Inflammatory macrophage treated with lipopolysaccharide for 4 hours (primary cell): ENCODE measurements at regions not wholly inside any gene's neighbourhood (a gene's known extent, or its start where the extent isn't known, plus 50 kb on each side); places are given as distances from the start of the nearest gene placed in this dataset.

ENCODE experiments used
- DNase-seq: peaks from one replicate; pipeline ENCODE4 v3.0.0-alpha.2; 2020

DNA sequence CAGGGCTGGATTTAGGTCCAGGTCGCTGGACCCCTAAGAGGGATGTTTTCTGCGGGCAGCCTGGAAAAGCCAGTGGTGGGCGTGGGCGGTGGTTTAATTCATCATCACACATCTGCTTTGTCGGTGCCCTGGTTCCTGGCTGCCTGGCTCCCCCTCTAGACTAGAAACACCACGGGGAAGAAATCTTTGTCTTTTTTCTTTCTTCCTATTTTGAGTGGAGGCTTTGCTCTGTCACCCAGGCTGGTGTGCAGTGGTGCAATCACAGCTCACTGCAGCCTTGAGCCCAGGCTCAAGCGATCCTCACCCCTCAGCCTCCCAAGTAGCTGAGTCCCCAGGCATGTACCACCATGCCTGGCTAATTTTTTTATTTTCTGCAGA is 86.6 kb upstream of the LINC01488 start:
- peak; percentile 44 for DNase-seq

DNA sequence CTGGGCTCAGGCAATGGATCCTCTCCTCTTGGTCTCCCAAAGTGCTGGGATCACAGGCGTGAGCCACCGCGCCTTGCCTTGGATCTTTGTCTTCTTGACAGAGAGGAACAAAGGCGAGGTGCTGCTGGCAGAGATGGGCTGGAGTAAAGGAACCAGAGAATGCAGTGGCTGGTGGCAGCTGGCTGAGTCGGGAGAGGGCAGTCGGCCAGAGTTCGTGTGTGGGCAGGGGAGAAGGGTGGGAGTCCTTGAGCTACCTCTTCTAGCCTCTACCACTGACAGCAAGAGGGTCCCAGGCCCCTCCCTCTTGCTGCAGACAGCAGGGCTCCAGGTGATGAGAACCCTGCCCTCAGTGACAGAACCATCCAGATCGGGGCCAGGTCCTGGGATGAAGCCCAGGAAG is 86.2 kb upstream of the LINC01488 start:
- DNase-seq, result no peak

DNA sequence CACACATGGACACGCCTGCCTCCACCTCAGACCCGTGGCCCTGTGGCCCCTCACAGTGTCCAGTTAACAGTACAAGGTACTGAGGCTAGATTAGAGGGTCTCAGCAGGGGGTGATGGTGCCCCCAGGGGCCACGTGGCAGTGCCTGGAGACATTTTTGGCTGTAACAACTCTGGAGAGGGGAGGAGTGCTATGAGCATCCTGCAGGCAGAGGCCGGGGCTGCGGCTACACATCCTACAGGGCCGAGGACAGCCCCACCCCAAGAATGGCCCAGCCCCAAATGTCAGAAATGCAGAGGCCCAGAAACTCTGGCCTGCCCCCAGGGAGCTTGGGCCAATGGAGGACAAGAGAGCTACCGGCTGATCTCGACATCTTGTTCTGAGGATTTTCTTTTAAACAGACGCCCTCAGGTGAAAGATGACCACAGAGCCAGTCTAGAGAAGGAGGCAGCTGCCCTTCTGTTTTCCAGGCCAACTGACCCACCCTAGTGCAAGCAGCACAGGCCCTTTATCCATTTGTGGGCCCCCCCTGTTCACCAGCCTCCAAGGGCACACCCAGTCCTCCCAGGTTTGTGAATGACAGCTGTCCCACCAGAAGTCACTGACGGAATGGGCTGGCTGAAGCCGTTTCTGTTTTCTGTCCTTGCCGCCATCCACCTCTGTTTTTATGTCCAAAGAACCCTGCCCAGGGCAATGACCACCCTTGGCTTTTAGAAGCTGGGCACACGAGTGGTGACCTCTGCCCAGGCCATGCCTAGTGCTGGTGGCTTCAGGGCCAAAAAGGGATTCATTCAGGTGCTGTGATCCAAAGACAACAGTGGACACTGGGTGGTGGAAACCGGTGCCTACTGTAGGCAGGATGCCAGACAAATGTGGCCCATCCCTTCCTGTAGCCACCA is 85.2 kb upstream of the LINC01488 start:
- DNase-seq, result no peak

DNA sequence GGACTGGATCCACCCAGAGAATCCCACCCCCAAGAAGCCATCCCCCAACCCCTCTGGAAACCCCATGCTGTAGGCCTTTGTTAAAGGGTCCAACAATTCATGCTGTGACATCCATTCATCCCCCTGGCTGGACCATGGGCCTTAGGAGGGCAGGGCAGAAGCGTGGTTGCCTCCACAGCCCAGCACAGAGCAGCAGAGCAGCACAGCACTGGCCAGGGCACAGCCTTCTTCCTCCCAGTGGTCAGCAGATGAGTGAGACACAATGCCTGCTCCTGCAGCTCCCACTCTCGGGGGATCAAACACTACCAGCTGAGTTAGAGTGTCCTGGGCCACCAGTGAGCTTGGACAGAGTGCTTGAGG is 84.5 kb upstream of the LINC01488 start:
- DNase-seq, result no peak

DNA sequence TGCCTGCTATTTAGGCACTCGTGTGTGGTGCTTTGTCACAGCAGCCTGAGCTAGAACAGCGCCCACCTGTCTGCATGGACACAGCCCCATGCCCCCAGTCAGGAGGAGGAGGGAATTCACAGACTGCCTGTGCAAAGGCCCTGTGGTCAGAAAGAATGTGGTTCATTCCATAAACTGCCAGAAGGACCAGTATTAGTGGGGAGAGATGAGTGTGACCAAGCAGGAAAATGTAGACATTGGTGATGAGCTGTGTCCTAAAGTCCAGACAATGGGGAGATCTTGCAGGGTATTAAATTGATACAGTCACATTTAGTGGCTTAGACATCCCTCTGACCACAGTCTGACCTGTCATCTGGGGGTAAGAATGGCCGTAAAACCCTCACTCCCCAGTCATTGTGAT is 83.7 kb upstream of the LINC01488 start:
- no peak for DNase-seq

DNA sequence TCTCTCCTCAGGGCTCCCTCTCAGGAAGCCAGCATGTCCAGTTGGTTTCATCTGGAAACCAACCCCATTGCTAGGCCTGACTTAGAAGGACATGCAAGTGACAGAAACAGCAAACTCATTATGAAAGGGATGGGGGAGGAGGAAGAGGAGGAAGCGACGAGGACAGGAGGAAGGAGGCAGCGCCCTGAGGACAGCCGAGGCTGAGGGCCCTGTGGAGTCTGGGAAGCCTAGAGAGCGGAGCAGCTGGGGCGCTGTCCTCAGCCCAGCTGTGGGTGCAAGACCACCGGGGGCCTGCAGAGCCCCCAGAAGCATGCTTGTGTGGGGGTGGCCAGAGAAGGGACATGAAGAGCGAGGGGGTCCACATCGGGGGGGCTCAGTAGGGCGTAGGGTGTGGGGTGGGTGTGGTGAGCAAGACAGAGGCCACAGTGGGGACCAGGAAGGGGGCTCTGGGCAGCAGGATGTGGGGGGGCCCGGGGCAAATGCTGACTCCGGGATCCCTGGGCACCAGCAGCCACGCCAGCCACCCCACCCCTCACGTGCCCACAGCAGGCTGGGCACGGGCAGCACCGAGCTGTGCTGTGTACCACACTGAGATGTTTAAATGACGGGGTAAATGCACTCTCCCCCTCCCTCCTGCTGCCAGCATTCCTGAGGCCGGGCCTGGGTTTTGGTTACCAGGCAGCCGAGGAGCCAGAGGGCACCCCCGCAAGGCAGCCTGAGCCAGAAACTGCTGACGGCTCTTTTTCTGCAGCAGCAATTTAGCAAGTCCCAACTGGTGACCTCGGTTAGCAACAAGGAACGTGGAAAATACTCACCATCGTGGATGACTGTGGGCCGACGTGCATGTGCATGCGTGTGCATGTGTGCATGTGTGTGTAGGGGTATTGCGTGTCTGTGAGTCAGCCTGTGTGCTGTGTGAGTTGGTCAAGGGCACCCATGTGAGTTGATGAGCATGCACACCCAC is 82.7 kb upstream of the LINC01488 start:
- no peak for DNase-seq

DNA sequence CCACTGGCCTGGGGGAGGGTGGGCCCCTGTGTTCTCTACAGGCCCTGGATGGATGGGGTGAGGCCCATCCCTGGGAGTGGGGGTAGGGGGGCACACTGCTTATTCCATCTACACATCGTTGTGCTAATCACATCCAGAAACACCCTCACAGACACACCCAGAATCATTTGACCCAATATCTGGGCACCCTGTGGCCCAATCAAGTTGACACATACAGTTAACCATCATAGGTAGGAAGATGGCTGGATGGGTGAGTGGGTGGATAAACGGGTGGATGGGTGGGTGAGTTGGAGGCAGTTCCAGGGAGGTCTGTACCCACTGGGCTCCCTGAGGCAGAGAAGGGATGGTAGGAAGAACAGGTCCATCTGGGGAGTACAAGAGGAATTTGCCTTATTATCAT is 81.3 kb upstream of the LINC01488 start:
- DNase-seq, result no peak

DNA sequence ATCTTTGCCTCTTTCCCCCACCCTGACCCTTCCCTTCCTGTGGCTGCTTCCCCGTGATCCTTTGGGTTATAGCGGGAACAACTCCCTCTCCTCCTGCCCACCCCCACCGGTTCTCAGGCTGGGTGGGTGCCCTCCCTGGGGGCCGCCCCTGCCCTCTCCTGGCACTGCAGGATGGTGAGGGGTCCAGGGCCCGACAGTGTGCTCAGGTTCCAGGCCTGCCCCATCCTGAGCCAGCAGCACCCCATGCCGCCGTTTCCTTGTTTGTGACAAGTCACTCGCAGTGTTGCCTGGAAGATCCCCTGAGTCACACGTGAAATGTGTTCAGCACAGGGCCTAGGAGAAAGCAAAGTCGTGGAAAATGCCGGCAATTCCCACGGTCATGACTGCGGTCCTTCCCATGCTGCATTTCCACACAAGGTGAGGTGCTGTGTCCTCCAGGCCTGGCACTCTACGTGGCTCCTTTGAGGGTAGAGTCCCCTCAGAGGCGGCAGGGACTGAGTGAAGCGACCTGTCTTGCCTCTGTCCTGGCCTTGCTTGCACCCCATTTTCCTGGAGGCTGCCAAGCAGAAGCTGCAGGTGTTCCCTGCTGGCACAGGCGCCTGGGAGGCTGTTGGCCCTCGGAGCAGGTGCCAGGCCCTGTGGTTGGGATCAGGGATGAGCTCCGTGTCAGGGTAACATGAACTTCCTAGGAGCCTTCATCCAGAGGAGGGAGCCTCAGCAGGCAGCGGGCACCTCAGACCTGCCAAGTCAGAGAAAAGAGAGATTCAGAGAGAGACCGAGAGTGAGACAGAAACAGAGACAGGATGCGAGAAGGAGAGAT is 80.5 kb upstream of the LINC01488 start:
- no peak for DNase-seq

DNA sequence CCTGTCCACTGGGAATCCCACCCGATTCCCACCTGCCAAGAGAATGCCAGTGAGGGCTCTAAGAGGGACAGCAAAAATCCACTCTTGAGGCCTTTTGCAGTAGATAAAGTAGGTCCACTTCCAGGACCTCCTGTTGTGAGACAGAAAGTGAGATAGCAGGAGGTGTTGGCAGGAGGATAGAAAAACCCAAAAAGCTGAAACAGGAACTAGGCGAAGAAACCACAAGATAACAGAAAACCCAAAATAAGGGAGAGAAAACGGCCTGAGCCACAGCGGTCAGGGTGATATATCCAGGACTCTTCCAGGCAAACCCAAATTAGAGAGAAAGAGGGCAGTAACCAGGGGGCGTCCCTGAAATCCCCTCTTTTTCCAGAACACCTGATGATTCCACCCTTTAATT is 79.7 kb upstream of the LINC01488 start:
- DNase-seq, result no peak

DNA sequence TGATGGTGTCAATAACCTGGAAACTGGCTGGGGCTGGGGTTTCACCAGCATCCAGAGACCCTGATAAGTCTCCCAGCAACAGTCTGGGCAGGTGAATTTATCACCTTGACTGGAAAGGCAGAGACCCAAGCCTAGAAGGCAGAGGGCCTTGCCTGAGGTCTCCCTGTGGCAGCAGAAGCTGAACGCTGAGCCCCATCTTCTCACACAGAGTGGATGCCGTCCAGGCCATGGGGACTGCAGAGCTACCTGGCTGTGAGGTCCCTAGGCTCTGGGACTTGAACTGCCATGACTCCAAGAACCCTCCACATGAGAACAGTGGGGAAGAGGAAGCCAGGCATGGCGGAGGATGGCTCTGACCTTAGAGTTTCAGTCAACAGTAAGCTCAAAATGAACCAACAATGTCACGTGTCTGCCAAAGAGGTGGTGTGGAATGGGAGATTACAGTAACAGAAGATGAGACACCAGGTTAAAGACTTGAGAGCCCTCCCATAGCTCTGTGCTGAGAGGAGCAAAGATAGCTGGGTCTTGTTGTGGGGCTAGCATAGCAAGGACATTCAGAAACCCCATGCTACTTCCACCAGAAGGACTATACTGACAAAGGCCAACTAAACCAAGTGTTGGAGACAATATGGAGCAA is 79.1 kb upstream of the LINC01488 start:
- peak; percentile 65 for DNase-seq

DNA sequence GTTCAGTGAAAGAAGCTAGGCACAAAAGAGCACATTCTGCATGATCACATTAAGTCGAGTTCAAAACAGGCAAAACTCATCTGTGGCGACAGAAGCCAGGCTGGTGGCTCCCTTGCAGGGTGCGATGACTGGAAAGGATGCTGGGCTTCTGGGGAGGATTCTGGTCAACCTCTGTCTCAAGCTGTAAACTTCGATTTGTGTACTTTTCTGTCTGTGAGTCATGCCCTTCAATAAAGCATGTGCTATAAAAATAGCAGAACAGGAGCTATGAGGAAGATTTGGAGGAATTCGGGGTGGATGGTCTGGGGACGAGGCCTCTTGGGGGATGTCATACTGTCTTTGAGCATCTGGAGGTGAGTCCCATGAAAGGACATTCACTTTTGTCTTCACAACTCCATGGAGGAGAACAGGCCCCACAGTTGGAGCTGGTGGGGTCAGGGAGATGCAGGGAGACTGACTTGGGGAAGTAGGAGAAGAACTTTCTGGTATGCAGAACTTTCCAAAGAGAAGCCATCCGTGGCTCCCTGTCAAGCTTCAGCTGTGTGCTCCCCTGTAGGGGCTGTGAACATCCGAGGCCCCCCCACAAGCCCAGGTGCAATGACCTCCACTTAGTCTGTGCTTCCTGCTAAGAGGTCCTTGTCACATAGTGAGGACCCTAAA is 77.8 kb upstream of the LINC01488 start:
- no peak for DNase-seq

DNA sequence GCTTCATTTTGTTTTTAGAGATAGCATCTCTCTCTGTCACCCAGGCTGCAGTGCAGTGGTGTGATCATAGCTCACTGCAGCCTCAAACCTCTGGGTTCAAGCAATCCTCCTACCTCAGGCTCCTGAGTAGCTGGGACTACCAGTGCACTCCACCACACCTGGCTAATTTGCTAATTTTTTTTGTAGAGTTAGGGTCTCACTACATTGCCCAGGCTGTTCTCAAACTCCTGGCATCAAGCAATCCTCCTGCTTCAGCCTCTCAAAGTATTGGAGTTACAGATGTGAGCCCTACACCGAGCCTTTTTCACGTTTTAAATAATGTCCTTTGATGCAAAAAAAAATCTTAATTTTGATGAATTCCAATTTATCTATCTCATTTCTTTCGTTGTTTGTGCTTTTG is 75.4 kb upstream of the LINC01488 start:
- DNase-seq, result no peak

DNA sequence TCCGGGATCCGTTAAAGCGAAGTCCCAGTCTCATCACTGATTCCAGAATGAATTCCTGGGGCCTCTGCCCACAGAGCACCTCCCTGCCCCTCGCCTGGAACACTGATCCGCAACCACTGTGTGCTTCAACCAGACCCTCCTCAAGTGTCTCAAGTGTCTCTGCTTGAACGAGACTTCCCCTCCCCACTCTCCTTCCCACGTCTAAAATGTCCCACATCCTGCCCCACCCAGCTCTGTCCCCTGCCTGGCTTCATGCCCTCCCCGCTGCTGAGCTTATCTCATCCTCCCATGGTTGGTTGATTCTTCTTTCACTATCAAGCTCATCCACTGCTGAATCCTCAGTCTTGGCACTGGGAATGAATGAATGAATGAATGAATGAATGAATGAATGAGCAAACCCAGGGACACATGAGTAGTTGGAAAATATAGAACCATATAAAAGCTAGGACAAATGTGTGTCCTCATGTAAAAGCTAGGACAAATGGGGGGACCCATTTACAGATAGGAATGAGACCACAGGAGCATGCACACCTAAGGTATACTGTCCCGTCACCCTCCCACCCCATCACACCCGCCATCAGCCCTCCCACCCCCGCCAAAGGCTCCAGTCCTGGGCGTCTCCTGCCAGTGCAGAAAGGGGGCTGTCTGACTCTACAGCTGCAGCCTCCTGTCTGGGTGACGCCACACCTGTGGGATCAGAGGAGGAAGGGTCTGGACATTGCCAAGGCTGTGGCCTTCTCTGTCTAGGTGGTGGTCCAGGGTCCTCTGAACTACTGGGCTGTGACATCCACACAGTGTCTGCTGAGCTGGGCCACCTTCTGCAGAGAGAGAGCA is 71.4 kb upstream of the LINC01488 start:
- peak; percentile 48 for DNase-seq

DNA sequence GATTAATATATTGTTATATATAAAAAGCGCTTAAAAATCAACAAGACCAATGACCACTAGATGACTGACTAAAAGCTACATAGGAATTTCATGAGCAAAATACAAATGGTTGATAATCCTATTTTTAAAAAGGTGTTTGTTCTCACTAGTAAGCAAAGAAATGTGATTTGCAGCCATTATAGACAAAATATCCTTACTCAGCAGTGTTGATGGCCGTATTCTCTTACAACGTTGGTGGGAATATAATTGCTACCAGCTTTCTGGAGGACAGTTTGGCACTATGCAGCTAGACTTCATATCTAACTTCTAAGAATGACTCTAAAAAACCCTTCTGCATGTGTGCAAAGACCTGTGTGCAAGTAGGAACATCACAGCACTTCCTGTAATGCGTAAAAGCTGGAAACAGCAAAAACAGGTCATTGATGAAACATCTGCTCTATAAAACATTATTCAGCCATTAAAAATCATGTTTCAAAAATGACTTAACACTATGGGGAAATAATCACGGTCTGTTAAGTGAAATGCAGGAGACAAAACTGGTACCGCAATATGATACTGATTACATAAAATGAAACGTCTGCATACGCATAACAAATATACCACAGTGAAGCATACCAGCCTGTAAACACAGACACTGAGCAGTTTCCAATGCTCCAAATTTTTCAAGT is 70.1 kb upstream of the LINC01488 start:
- DNase-seq, result no peak

DNA sequence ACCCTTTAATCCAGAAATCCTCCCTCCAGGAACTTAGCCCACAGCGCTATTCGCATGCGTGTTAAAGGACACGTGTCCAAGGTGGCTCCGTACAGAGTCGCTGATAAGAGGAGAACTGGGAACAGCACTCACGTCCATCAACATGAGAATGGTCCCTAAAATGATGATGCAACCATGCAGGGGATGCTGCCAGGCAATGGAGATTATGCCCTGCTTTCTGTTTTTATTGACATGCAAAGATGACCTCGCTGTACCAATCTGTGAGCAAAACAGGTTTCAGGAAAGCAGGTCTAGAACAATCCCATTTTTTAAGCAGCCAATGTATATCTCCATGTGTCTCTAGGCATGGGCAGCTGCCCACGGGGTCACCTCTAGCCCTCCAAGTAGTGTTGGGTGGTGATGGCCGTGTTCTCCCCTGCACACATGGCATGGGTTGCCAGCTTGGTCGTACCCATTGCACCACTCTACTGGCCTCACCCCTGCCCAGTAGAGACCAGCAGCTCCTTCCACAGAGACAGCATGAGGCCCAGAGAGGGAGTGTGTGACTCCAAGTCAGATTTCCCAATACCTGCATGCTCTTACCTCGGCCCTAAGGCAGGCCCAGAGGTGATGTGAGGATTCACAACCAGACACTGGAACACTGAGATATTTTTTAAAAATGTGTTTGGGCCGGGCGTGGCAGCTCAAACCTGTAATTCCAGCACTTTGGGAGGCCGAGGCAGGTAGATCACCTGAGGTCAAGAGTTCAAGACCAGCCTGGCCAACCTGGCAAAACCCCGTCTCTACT is 68.3 kb upstream of the LINC01488 start:
- DNase-seq, result no peak

DNA sequence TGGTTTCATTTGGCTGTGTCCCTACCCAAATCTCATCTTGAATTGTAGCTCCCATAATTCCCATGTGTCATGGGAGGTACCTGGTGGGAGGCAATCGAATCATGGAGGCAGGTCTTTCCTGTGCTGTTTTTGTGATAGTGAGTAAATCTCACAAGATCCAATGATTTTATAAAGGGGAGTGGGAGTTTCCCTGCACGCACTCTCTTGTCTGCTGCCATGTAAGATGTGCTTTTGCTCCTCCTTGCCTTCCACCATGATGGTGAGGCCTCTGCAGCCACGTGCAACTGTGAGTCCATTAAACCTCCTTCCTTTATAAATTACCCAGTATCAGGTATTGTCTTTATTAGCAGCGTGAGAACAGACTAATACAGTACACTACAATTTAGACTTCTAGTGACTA is 67.5 kb upstream of the LINC01488 start:
- DNase-seq, result no peak

DNA sequence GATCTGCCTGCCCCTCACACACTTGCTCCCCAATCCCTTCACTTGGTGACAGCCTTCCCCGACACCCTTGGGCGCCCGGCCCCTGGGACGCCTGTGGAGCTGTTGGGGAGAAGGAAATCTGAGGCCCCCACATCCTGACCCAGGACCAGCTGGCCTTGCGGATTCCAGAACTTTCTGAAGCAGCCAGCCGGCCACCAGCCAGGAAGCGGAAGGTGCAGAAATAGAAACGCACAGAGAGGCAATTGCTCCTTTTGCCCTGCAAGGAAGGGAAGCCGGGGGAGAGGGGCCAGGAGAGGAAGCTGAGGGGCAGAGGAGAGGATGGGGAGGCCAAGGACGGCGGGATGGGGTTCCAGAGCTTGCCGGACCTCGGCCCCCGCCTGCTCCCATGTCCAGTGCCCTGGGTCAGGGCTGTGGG is 66.7 kb upstream of the LINC01488 start:
- DNase-seq, result no peak

DNA sequence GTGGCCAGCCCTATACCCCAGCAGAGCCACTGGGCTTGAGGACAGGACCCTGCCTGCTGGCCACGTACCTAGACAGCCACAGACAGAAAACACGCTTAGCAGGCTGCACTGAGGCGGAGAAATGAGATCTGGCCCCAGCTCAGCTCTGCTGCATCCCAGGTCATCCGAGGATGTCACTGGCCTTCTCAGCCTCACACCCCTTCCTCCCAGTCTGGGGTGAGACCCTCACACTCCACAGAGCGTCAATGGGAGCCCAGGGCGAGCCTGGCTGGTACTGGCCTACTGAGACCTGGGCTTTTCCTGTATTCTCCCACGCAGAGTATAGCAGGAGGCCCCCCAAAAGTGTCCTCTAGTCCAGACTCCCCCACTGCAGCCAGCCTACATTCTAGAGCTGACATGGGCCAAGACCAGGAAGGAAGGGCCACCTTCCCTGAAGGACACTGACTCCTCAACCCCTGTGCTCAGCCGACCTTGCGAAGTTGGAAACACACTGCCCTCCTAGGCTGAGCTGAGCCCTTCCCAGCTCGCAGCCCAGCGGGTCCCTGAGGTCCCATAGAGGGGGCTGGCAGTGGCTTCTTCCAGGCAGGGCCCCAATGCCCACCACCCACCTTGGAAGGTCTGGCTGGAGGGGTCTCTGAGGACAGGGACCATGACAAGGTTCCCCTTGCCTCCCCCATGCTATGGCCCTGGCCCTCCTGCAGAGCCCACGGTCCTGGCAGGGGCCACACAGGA is 65.9 kb upstream of the LINC01488 start:
- DNase-seq, result no peak

DNA sequence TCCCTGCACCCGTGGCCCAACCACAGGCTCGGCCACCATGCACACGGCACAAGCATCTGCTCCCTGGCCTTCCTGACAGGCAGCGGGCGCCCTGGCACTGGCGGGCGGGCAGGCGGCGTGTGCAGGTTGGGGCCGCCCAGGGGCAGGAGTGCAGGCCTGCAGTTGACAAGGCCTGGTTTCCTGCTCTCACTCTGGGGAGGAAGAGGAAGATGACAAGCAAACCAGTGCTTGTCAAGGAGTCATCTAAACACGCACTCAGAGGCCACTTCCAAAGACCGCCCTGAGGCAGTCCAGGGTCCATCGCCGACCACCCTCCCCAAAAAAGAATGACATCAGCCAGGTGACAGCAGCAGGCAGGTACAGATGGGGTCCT is 65.3 kb upstream of the LINC01488 start:
- DNase-seq, result no peak
